Hepatocyte (in vitro differentiated cells): ENCODE measurements at regions not wholly inside any gene's neighbourhood (a gene's known extent, or its start where the extent isn't known, plus 50 kb on each side); places are given as distances from the start of the nearest gene placed in this dataset.

ENCODE experiments used
- CTCF ChIP-seq: fragments of 200-600 bp; sonication (generic); IDR thresholded peaks from 2 replicates; pipeline ENCODE4 v1.5.1; 2016; ENCODE audit warnings: antibody characterized with exemption, mild to moderate bottlenecking; ENCODE audit not compliant: poor library complexity
- EZH2 ChIP-seq: fragments of 200-600 bp; sonication (generic); IDR thresholded peaks from 2 replicates; pipeline ENCODE4 v1.6.1; 2016; ENCODE audit warnings: antibody characterized with exemption, mild to moderate bottlenecking, borderline replicate concordance
- EZH2phosphoT487 ChIP-seq: fragments of 200-600 bp; sonication (generic); IDR thresholded peaks from one replicate; pipeline ENCODE4 v1.6.1; 2018; ENCODE audit warnings: antibody characterized with exemption, mild to moderate bottlenecking, low read depth, moderate library complexity; ENCODE audit not compliant: unreplicated experiment, severe bottlenecking

- TF ChIP-seq CTCF (no peak), EZH2 (no peak), EZH2phosphoT487 (no peak)
Observed at GRCh38 chr12:127930122-127930521, 336.8 kb upstream of the TMEM132C start.
